ENCODE measurements at regions not wholly inside any gene's neighbourhood (a gene's known extent, or its start where the extent isn't known, plus 50 kb on each side); places are given as distances from the start of the nearest gene placed in this dataset.
A peak's percentile ranks its signal among the peaks of the same experiment; 100 is the strongest.
"Not testable (repeated sequence)": the region's sequence is repeated elsewhere in the genome, so short reads cannot be mapped to it uniquely, and the experiment has no call there.

- DNase-seq, result no peak
Observed at GRCh38 chr16:17572145-17572544, 101.4 kb upstream of the XYLT1 start.

- DNase-seq, result no peak
Observed at GRCh38 chr16:17571499-17572093, 100.8 kb upstream of the XYLT1 start.

- DNase-seq, result no peak
Observed at GRCh38 chr16:17568239-17568638, 97.5 kb upstream of the XYLT1 start.

GRCh38 chr16:17567455-17567854 lies 96.7 kb upstream of the XYLT1 start:
- DNase-seq, result no peak

- no peak for DNase-seq
Observed at GRCh38 chr16:17566656-17567450, 96.1 kb upstream of the XYLT1 start.

- DNase-seq, result no peak
Observed at GRCh38 chr16:17566075-17566474, 95.3 kb upstream of the XYLT1 start.

- DNase-seq, result no peak
Observed at GRCh38 chr16:17565605-17566004, 94.8 kb upstream of the XYLT1 start.

- no peak for DNase-seq
Observed at GRCh38 chr16:17564856-17565255, 94.1 kb upstream of the XYLT1 start.

- no peak for DNase-seq
Observed at GRCh38 chr16:17563323-17564091, 92.7 kb upstream of the XYLT1 start.

GRCh38 chr16:17561056-17561455 lies 90.3 kb upstream of the XYLT1 start:
- no peak for DNase-seq

- DNase-seq, result no peak
Observed at GRCh38 chr16:17560548-17560947, 89.8 kb upstream of the XYLT1 start.

GRCh38 chr16:17559394-17559793 lies 88.6 kb upstream of the XYLT1 start:
- DNase-seq, result no peak

GRCh38 chr16:17557949-17558348 lies 87.2 kb upstream of the XYLT1 start:
- DNase-seq, result no peak

GRCh38 chr16:17557480-17557879 lies 86.7 kb upstream of the XYLT1 start:
- DNase-seq, result no peak

GRCh38 chr16:17556276-17557052 lies 85.7 kb upstream of the XYLT1 start:
- peak; percentile 52 for DNase-seq

GRCh38 chr16:17555176-17555575 lies 84.4 kb upstream of the XYLT1 start:
- no peak for DNase-seq

GRCh38 chr16:17552351-17552750 lies 81.6 kb upstream of the XYLT1 start:
- no peak for DNase-seq

GRCh38 chr16:17551682-17552081 lies 80.9 kb upstream of the XYLT1 start:
- not testable (repeated sequence) for DNase-seq

- no peak for DNase-seq
Observed at GRCh38 chr16:17548825-17549224, 78.1 kb upstream of the XYLT1 start.

- DNase-seq, result no peak
Observed at GRCh38 chr16:17544785-17545184, 74.0 kb upstream of the XYLT1 start.

GRCh38 chr16:17544304-17544703 lies 73.5 kb upstream of the XYLT1 start:
- no peak for DNase-seq

GRCh38 chr16:17543073-17543472 lies 72.3 kb upstream of the XYLT1 start:
- DNase-seq, result no peak

GRCh38 chr16:17541324-17541723 lies 70.6 kb upstream of the XYLT1 start:
- DNase-seq, result no peak
